Peyer's patch (tissue), 4 donors: ENCODE measurements at regions not wholly inside any gene's neighbourhood (a gene's known extent, or its start where the extent isn't known, plus 50 kb on each side); places are given as distances from the start of the nearest gene placed in this dataset.

Experiments
- DNase-seq, 3 donors: peaks; one replicate each; pipeline ENCODE4 v3.0.0-alpha.2; 2017 to 2019
- H3K27ac ChIP-seq, 4 donors: fragments of 200-600 bp; sonication (generic); one replicate each; pipeline ENCODE4 v1.5.1; 2016 to 2019
- H3K27me3 ChIP-seq, 2 donors: fragments of 200-600 bp; sonication (generic); one replicate each; pipeline ENCODE4 v1.5.1; 2019
- H3K36me3 ChIP-seq, 3 donors: fragments of 200-600 bp; sonication (generic); one replicate each; pipeline ENCODE4 v1.5.1; 2016 to 2019
- H3K4me1 ChIP-seq, 4 donors: fragments of 200-600 bp; sonication (generic); one replicate each; pipeline ENCODE4 v1.5.1; 2016 to 2019
- H3K4me3 ChIP-seq, 4 donors: fragments of 200-600 bp; sonication (generic); 1 replicate in 3 of 4; 2 replicates in 1 of 4; pipeline ENCODE4 v1.5.1; 2016 to 2019; ENCODE audit warnings: mild to moderate bottlenecking in 1 of 4
- H3K9me3 ChIP-seq, 4 donors: fragments of 200-600 bp; sonication (generic); one replicate each; pipeline ENCODE4 v1.5.1; 2016 to 2019; ENCODE audit warnings: mild to moderate bottlenecking in 1 of 4
- POLR2A ChIP-seq, 2 donors: fragments of 450-650 bp; IDR thresholded peaks; one replicate each; pipeline ENCODE4 v1.5.1; 2017; ENCODE audit warnings: antibody characterized with exemption in 2 of 2, mild to moderate bottlenecking in 2 of 2, moderate library complexity in 2 of 2
- TF ChIP-seq, protein P1 (sequence below), 6 experiments: fragments of 450-650 bp in 4 of 6; fragments of 200-600 bp in 2 of 6; sonication (generic) in 1 of 6; IDR thresholded peaks; one replicate each; pipeline ENCODE4 v1.5.1; 2017 to 2019; ENCODE audit warnings: antibody characterized with exemption in 6 of 6, mild to moderate bottlenecking in 3 of 6, moderate library complexity in 1 of 6

- TF ChIP-seq, protein P1, sequence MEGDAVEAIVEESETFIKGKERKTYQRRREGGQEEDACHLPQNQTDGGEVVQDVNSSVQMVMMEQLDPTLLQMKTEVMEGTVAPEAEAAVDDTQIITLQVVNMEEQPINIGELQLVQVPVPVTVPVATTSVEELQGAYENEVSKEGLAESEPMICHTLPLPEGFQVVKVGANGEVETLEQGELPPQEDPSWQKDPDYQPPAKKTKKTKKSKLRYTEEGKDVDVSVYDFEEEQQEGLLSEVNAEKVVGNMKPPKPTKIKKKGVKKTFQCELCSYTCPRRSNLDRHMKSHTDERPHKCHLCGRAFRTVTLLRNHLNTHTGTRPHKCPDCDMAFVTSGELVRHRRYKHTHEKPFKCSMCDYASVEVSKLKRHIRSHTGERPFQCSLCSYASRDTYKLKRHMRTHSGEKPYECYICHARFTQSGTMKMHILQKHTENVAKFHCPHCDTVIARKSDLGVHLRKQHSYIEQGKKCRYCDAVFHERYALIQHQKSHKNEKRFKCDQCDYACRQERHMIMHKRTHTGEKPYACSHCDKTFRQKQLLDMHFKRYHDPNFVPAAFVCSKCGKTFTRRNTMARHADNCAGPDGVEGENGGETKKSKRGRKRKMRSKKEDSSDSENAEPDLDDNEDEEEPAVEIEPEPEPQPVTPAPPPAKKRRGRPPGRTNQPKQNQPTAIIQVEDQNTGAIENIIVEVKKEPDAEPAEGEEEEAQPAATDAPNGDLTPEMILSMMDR (IDR thresholded peaks at IDR 0.05), result no peak
- no peak for TF ChIP-seq POLR2A (IDR thresholded peaks at IDR 0.05)
- Histone ChIP-seq H3K9me3 (no peaks in the 10 kb centered on the region), H3K27ac (no peak overlapping the region), H3K27me3 (no peaks in the 10 kb centered on the region), H3K36me3 (no peaks in the 10 kb centered on the region), H3K4me1 (no peaks in the 10 kb centered on the region), H3K4me3 (no peak overlapping the region)
- no peak for DNase-seq
Measured at GRCh38 chr9:18046068-18046467, 427.9 kb upstream of the ADAMTSL1 start.

- no peak for TF ChIP-seq POLR2A (IDR thresholded peaks at IDR 0.05)
- Histone ChIP-seq H3K4me1 (no peaks in the 10 kb centered on the region), H3K27ac (no peak overlapping the region), H3K36me3 (no peaks in the 10 kb centered on the region), H3K27me3 (no peaks in the 10 kb centered on the region), H3K9me3 (no peaks in the 10 kb centered on the region), H3K4me3 (no peak overlapping the region)
- DNase-seq, result no peak
Measured at GRCh38 chr9:18051638-18052037, 422.3 kb upstream of the ADAMTSL1 start.

DNA sequence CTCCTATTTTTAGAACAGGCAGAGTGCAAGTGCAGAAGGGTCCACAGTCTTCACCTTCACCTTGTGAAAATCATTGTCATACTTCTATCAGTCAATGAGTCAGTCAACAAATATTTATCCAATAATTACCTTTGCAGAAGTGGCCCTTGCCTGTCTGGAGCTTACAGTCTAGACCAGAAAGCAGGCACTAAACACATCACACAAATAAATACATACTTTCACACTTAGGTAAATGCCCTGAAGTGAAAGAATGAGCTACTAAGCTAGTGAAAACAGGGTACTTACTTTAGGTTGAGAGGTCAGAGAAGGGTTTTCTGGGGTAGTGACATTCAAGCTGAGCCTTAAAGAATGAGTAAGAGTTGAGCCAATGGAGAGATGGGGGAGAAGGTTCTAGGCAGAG lies 421.9 kb upstream of the ADAMTSL1 start:
- H3K4me3 ChIP-seq, result no peak overlapping the region
- H3K9me3 ChIP-seq, result no peaks in the 10 kb centered on the region
- no peaks in the 10 kb centered on the region for H3K4me1 ChIP-seq
- TF ChIP-seq, protein P1 (IDR thresholded peaks at IDR 0.05), result no peak
- no peak for TF ChIP-seq POLR2A (IDR thresholded peaks at IDR 0.05)
- H3K36me3 ChIP-seq, result no peaks in the 10 kb centered on the region
- H3K27ac ChIP-seq, result no peak overlapping the region
- DNase-seq, result no peak
- no peaks in the 10 kb centered on the region for H3K27me3 ChIP-seq

DNA sequence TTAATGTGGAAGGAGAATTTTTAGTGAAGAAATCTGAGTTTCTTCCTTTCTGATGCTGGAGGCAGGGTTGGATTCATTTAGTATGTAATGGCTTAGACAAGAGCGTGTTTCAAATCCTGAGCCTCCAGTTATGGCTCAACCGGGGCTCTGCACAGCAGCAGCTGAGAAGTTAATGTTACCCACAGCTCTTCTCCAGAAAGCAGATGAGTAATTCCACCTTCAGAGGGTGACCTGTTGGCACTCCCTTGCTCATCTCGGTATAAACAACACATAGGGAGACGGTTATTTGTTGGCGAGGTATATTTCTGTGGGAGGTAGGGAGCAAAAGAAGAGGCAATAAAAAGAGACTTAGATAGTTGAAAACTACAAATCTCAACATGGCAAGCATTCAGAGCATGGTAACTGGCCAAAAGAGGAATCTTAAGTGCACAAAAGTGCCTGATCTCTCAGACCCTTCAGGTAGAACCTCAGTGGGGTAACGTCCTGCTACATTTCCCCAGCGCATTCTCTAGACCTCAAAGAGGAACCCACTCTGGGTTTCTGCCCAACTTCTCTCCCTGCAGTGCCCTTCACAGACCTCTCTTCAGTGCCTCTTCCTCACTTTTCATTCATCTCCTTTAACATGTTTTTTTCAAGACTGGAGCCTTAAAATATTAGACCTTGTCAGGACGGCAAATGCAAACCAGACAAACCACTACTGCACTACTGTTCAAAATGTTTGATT lies 417.5 kb upstream of the ADAMTSL1 start:
- Histone ChIP-seq H3K27me3 (no peaks in the 10 kb centered on the region), H3K4me1 (peaks cover 0 to 4% (median 0%) of the 10 kb centered on the region in 4 donors), H3K36me3 (no peaks in the 10 kb centered on the region), H3K9me3 (no peaks in the 10 kb centered on the region), H3K4me3 (no peak overlapping the region), H3K27ac (no peak overlapping the region)
- no peak for DNase-seq
- TF ChIP-seq, protein P1 (IDR thresholded peaks at IDR 0.05), result no peak
- no peak for TF ChIP-seq POLR2A (IDR thresholded peaks at IDR 0.05)

GRCh38 chr9:18056993-18057369 lies 417.0 kb upstream of the ADAMTSL1 start:
- H3K9me3 ChIP-seq, result no peaks in the 10 kb centered on the region
- no peak for DNase-seq
- TF ChIP-seq POLR2A (IDR thresholded peaks at IDR 0.05), result no peak
- no peaks in the 10 kb centered on the region for H3K27me3 ChIP-seq
- no peaks in the 10 kb centered on the region for H3K36me3 ChIP-seq
- H3K27ac ChIP-seq, result no peak overlapping the region
- no peak overlapping the region for H3K4me3 ChIP-seq
- peaks cover 0 to 7% (median 0%) of the 10 kb centered on the region in 4 donors for H3K4me1 ChIP-seq

DNA sequence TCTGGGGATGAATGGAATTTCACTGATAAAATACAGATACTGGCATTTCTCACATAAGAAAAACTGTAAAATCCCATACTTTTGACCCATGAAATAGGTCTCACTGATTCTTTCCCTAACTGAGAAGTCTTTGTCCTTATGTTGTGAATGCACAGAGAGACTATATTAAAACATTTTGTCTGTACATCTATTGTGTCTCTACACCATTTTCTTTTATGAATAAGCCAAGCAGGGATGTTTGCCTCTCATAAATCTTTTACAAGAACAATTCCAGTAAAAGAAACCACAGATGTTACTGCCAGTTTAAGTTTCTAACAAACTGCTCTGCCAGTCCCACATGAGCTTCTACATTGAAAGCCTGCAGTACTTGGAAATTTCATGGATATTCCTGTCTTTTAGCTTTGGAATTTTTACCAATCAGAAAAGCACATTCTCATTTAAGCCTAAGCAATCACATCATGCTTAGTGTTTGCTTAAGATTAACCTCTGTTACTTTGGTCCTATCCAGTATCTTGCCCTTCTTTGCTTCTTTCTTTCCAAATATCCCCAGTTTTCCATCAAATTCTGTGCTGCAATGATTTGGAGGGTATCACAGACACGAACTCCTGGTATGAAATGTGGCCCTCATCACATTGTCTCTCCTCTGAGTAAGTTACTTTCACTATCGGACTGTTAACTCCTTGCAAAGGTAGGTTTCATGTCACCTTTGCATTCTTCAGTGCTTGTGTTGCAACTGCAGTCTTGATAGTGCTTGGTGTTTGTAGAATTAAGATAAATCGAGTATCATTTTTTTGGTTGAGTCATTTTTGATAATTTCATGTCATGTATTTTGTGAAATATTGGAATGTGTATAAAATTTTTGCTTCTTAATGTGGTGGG lies 415.1 kb upstream of the ADAMTSL1 start:
- Histone ChIP-seq H3K4me3 (no peak overlapping the region), H3K27ac (no peak overlapping the region)
- no peak for DNase-seq

More for the DNA sequence above, 415.1 kb upstream of the ADAMTSL1 start:
- Histone ChIP-seq H3K27me3 (no peaks in the 10 kb centered on the region), H3K4me1 (peaks cover 0 to 11% (median 0%) of the 10 kb centered on the region in 4 donors), H3K36me3 (no peaks in the 10 kb centered on the region), H3K9me3 (no peaks in the 10 kb centered on the region)
- no peak for TF ChIP-seq POLR2A (IDR thresholded peaks at IDR 0.05)
- TF ChIP-seq, protein P1 (IDR thresholded peaks at IDR 0.05), result no peak
